Cardiac fibroblast (primary cell): ENCODE measurements at regions not wholly inside any gene's neighbourhood (a gene's known extent, or its start where the extent isn't known, plus 50 kb on each side); places are given as distances from the start of the nearest gene placed in this dataset.
A peak's percentile ranks its signal among the peaks of the same experiment; 100 is the strongest.

ENCODE experiments used
- DNase-seq, 2 donors: peaks; one replicate each; pipeline versions ENCODE4 v3.0.0 to v3.0.0-alpha.2; 2010; ENCODE audit warnings: low read depth in 2 of 2
- H3K4me3 ChIP-seq, 2 donors: replicated peaks in 1 of 2; 1 replicate in 1 of 2; 2 replicates in 1 of 2; pipeline ENCODE4 v1.5.1; 2011; ENCODE audit warnings: low read depth in 2 of 2, low read length in 2 of 2, mild to moderate bottlenecking in 2 of 2, moderate library complexity in 1 of 2
- CTCF ChIP-seq: IDR thresholded peaks from one replicate; pipeline ENCODE4 v1.5.1; 2011; ENCODE audit warnings: low read depth, mild to moderate bottlenecking, low read length, inconsistent platforms

- TF ChIP-seq CTCF = peak; percentile 23
- H3K4me3 ChIP-seq = no peak overlapping the region
- DNase-seq = peak; percentile 43 to 67
These were observed 220.5 kb upstream of the ATXN7L3B start for GRCh38 chr12:74317078-74317601.

- H3K4me3 ChIP-seq = no peak overlapping the region
- DNase-seq = no peak
- no peak for TF ChIP-seq CTCF
These were observed 219.9 kb upstream of the ATXN7L3B start for GRCh38 chr12:74317741-74318140.

GRCh38 chr12:74319886-74320285 is 217.7 kb upstream of the ATXN7L3B start:
- no peak overlapping the region for H3K4me3 ChIP-seq
- TF ChIP-seq CTCF = no peak
- no peak for DNase-seq

- DNase-seq = no peak
- no peak for TF ChIP-seq CTCF
- H3K4me3 ChIP-seq = no peak overlapping the region
These were observed 216.3 kb upstream of the ATXN7L3B start for GRCh38 chr12:74321381-74321780.

GRCh38 chr12:74322792-74323191 is 214.8 kb upstream of the ATXN7L3B start:
- no peak for DNase-seq
- no peak overlapping the region for H3K4me3 ChIP-seq
- no peak for TF ChIP-seq CTCF

- H3K4me3 ChIP-seq = no peak overlapping the region
- DNase-seq = no peak
- no peak for TF ChIP-seq CTCF
These were observed 209.0 kb upstream of the ATXN7L3B start for GRCh38 chr12:74328623-74329022.

- TF ChIP-seq CTCF = no peak
- peak; percentile 7 to 67 for DNase-seq
- H3K4me3 ChIP-seq = no peak overlapping the region
These were observed 202.9 kb upstream of the ATXN7L3B start for GRCh38 chr12:74334780-74335179.
